GM19467 (cell line): ENCODE measurements at regions not wholly inside any gene's neighbourhood (a gene's known extent, or its start where the extent isn't known, plus 50 kb on each side); places are given as distances from the start of the nearest gene placed in this dataset.

ENCODE experiments used
- ATAC-seq: cut with Tn5 transposase; IDR thresholded peaks from one replicate; pipeline ENCODE4 v1.9.1; 2021; ENCODE audit warnings: mild to moderate bottlenecking, moderate library complexity; ENCODE audit not compliant: unreplicated experiment

GRCh38 chr20:50399917-50400704 lies 110.1 kb upstream of the PTPN1 start:
- no peak for ATAC-seq

- ATAC-seq = no peak
These were observed 109.2 kb upstream of the PTPN1 start for GRCh38 chr20:50400705-50401586.

- ATAC-seq = no peak
These were observed 108.4 kb upstream of the PTPN1 start for GRCh38 chr20:50401587-50402418.

DNA sequence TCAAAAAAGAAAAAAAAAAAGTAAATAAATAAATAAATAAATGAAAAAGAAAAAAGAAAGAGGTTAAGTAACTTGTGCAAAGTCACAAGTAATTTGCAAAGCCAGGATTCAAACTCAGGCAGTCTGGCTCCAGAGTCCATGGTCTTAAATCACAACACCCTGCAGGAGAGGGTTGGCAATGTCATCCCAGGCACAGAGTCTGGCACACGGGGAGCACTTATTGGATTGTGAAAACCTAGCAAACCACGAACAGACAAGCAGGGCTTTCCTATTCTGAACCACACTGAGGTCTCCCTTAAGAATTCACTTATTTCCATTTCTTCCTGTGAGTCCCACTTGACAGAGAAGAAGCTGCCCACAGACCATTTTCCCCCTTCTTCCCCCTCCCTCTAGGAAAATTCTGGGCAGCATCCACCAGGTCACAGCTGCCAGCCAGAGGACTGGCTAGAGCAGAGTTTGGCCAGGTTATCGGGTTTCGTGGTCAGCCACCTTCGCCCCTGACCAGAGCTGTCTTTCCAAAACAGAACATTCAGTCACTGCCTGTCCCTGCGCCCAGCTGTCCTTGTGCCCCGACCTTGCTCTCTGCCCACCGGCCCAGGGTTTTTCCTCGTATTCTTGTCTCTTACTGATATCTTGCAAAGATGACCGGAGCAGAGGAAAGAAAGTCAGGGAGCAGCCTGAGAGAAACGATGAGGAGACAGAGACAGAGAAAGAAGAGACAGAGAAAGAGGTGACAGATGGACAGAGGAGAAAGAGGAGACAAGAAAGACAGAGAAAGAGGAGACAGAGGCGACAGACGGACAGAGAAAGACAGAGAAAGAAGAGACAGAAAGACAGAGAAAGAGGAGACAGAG lies 106.4 kb upstream of the PTPN1 start:
- no peak for ATAC-seq

- ATAC-seq = no peak
These were observed 105.6 kb upstream of the PTPN1 start for GRCh38 chr20:50404419-50405234.

GRCh38 chr20:50405235-50405914 lies 104.8 kb upstream of the PTPN1 start:
- ATAC-seq = no peak

DNA sequence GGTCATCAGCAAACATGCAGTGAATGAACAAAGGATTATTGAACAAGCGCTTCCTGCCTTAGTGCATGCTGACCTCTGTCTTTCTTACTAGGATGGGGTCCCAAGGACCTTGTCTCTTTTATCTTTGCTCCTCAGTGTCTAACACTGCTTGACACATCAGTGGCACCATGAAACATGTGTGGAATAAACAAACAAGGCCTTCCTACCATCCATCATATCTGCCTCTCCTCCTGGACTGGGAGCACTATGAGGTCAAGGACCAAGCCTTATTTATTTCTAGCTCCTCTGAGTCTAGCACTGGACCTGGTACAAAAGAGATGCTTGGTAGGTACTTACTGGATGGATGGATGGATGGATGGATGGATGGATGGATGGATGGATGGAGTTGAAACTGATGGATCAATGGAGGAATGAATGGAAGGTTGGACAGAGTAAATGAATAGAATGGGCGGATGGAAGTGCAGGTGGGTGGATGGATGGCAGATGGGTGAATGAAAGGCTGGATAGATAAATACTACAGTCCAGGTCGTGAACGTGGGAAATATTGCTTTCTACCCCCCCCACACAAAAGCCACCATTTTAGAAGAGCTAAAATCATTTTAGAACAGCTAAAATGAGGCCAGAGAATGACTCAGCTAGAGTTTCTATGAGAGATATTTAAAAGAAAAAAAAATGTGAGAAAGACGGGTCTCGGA lies 104.1 kb upstream of the PTPN1 start:
- no peak for ATAC-seq

DNA sequence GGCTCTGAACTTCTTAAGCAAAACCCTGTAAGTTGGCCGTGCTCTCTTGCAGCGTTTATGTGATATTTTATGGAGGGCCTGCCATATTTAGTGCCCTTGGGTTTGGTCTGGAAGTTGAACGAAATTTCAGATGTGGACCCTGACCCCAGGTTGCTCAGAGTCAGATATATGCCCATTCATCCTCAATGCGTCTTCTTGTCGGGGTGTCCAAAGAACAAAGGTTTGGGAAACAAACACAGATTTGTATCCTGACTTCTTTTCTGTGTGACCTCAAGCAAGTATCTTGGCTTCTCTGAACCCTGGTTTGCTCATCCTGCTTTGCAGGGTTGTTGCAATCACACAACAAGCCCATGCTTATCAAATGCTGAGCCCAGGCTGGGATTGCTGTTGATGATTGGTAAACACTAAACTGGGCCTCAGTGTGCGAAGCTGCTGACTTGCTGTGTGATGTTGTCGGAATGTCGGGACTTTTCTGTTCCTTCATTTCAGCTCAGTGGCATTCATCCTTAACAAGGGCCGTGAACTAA lies 103.5 kb upstream of the PTPN1 start:
- no peak for ATAC-seq

- no peak for ATAC-seq
These were observed 101.4 kb upstream of the PTPN1 start for GRCh38 chr20:50408526-50409364.

GRCh38 chr20:50409495-50409894 lies 100.7 kb upstream of the PTPN1 start:
- ATAC-seq = no peak

DNA sequence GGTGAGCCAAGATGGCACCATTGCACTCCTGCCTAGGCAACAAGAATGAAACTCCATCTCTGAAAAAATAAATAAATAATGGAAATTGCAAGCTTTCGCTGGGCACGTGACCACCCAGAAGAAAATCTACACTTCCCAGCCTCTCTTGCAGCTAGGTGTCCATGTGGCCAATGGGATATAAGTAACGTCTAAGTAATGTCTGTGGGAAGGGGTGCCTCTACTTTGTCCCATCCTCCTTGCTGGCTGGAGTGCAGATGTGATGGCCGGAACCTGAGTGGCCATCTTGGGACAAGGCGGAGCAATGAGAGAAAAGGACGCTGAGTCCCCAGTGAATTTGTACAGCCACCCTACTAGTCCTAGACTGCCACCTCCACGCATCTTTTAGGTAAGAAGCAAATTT lies 99.8 kb upstream of the PTPN1 start:
- ATAC-seq = no peak

GRCh38 chr20:50412069-50412468 lies 98.1 kb upstream of the PTPN1 start:
- ATAC-seq = no peak

GRCh38 chr20:50412499-50412898 lies 97.7 kb upstream of the PTPN1 start:
- ATAC-seq = no peak

GRCh38 chr20:50413088-50413500 lies 97.1 kb upstream of the PTPN1 start:
- no peak for ATAC-seq

- ATAC-seq = no peak
These were observed 95.1 kb upstream of the PTPN1 start for GRCh38 chr20:50415021-50415515.

GRCh38 chr20:50415516-50416268 lies 94.5 kb upstream of the PTPN1 start:
- ATAC-seq = no peak
